Ramos (cell line): ENCODE measurements at regions not wholly inside any gene's neighbourhood (a gene's known extent, or its start where the extent isn't known, plus 50 kb on each side); places are given as distances from the start of the nearest gene placed in this dataset.
"Not testable (repeated sequence)": the region's sequence is repeated elsewhere in the genome, so short reads cannot be mapped to it uniquely, and the experiment has no call there.

ENCODE experiments used
- in situ Hi-C: fragments of 300-500 bp; cut with MboI; formaldehyde crosslinking; loops from one replicate; pipeline ENCODE4 v1.14.3; 2022; ENCODE audit warnings: low sequenced_read_pairs; ENCODE audit not compliant: unreplicated experiment

DNA sequence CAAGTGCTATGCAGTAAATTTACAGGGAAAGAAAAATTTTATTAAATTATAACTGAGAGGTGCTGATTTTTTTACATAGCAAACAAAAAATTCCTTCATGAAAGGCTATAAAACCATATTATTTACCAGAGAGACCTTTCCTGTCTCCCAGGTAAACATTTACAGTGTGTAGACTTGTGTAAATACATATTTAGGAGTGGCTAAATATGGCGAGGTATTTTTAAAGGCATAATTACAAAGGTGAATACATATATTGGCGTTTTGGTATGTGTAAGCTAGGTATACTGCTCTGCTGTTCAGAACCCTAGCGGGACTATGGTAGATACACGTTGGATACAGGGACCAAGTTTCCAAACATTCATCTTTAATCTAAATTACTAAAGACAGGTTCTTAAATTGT lies 170.6 kb upstream of the MEF2C start:
- in situ Hi-C loops = no loop called here

DNA sequence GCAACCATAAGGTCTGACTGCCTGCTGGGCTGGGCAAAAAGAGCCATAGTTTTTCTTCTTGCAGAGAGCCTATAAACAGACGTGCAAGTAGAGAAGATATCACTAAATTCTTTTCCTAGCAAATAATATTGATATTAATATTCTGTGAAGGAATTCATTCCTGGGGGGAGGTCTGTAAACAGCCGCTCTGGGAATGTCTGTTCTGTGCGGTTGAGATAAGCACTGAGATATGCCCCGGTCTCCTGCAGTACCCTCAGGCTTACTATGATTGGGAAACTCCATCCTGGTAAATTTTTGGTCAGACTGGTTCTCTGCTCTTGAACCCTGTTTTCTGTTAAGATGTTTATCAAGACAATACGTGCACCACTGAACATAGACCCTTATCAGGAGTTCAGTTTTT lies 167.1 kb upstream of the MEF2C start:
- in situ Hi-C loops = not testable (repeated sequence)

DNA sequence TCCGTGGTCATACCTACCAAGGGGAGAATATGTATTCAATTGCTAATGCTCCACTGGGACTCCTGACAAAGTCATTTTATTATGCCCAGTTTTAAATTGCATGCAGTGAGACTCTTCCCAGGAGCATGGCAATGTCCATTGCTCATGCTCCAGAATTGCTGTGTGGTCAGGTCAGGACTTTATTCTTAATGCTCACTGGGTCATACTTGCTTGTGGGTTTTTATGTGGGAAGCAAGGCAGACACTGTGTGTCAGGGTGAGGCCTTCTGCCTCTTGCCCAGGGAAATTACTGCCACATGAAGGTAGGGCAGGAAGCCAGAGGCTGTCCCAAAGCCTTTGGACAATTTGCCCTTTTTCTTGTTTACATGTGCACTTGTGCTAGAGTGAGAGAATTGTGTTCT lies 164.6 kb upstream of the MEF2C start:
- in situ Hi-C loops = no loop called here

DNA sequence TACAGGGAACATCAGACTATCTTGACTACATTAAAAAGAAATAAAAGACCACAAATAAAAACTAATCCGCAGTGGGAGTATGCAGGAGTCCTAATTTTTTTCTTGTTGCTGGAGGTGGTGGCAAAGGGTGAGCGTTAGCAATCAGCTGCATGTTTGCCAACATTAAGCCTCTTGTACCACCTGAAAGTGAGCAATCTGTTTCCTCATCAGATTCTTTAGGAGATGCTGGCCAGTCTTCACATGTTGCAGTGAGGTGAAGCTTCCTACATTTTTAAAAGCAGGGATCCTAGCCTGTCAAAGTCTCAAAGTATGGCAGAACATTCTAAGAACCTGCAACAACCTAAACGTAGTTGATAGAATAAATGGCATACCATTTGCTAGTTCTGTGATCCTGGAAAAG lies 162.2 kb upstream of the MEF2C start:
- in situ Hi-C loops = no loop called here

DNA sequence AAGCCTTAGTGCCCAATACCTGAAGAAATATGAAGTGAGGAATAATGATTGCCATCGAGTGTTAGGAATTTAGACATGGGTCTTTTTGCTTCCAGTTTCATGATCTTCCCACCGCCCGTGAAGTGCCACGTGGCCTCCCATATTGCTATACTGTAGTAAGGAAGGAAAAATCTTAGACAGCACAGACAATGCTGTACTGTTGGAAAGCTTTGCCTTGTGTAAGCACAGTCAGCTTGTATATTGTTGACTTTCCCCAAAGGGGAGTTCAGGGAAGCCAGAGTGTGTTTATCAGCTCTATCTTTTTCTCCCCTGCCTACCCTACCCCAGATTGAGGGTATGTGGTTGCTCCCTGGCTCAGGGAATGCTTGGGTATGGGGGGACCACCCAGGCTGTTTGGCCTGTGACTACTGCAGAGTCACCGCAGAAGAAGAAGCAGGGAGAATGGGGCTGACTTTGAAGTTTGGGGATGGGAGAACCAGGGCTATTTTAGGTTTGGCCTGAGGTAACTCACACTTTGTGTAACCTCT lies 161.8 kb upstream of the MEF2C start:
- in situ Hi-C loops = no loop called here

DNA sequence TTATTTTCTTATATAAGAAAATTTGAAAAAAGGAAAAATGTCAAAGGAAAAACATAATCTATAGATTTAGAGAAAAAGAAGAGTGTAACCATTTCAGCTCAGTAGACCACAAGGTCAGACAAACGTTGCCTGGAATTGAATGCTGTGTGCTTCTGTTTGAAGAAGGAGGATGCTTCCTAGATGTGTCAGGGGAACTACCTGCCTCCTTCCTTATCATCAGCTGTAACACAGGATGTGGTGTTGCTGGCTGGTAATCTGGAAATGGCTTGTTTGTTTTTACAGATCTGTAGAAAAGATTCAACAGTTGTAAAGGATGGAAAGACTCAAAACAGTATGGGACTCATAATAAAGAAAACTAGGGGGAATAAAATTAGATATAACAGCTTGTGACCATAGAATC lies 160.7 kb upstream of the MEF2C start:
- in situ Hi-C loops = no loop called here

DNA sequence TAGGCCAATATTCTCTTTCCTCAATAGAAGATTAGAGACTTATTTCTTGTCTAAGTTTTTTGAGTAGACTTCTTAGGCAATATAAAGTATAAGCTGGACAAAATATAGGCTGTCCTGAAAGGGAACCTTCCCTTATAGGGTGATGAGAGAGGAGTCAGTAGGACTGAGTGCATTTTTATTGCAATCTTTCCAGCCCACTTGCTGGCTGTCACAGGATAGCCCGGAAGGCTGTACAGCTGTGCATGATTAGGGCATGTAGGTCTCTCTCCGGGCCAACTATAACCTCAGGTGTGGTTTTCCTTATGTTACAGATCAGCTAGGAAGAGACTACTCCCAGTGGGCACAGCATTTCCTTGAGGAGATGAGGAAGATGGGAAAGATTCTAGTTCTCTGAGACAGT lies 159.8 kb upstream of the MEF2C start:
- in situ Hi-C loops = no loop called here

DNA sequence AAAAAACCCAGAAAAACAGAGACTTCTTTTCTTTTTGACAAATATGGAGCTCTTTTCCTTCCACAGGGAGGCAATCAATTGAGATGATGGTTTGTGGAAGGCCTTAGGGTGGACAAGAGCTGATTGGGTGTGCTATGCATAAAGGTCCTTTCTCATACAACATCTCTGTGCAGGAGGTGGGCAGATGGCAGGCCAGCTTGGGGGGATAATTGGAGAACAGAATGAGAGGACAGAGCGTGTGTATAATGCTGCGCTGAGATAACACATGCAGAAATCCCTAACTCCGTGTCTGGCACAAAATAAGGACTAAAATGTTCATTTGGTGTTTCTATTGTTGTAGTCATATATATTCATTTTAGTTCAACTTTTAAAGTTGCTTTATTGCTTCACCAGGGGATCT lies 159.0 kb upstream of the MEF2C start:
- in situ Hi-C loops = no loop called here

DNA sequence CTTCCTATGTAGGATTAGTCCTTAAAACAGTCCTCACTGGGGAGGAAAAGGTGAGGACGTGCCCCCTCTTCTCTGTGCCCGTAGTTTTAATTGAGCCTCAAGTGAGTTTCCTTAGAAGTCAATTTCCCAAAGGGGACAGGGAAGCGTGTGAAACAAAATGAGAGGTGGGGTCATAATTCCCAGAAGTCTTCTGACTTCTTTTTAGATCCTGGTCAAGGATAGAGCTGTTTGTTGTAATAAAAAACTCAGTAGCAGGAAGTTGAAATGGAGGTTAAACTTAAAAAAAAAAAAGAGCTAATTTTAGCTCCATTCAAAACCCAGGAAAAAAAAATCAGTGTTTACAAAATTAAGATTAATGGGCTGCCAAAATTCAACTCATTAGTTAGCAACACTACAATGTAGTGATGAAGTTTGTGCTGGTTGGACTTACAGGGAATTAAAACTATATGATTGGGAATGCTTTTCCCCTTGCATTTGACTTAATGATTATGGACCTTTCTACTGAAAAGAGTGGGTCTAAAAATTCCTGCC lies 158.3 kb upstream of the MEF2C start:
- in situ Hi-C loops = no loop called here

DNA sequence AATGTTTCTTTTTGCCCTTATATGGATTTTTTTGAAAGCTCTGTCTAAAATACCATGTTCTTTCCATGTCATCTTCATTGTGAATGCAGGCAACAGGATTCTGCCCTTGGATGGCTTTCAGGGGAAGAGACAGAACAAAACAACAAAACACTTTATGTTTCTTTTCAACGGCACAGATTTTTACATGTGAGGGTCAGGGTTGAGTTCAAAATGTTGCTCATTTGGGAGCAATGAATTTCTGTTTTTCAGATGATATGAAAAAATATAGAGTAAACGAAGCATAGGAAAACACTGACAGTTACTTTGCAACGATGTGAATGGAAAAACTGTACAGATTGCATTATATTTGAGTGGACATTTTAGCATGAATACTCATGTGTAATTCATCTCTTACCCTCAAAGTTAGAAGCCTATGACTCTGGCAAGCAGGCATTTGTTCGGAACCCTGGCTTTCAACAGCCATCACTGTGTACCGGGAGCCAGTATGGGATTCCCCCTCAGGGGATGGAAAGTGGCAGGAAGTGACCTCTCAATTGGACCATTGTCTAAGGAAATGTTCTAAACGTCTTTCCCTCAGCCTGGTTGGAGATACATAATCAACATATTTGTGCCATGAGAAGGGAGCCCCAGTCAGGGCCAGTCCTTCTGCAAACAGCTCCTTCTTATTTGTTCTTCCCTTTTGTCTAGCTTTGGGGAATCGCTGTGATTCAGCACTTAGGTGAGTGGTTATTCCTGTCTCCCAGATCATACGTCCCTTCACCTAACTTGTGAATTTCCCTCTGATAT lies 153.9 kb upstream of the MEF2C start:
- in situ Hi-C loops = no loop called here

DNA sequence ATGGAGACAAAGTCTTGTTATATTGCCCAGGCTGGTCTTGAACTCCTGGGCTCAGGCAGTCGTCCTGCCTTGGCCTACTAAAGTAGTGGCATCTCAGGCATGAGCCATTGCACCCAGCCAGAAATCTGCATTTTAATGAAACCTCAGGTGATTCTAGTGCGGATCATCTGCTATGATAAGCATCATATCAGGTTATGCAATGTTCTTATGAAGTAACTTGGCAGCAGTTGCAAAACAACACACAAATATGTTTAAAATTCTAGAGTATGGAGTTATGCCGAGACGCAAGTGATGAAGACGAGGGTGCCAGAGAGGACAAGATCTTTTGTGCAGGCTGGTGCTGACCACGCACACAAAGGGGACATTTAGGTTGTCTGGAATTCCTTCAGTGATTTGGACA lies 153.2 kb upstream of the MEF2C start:
- in situ Hi-C loops = no loop called here

DNA sequence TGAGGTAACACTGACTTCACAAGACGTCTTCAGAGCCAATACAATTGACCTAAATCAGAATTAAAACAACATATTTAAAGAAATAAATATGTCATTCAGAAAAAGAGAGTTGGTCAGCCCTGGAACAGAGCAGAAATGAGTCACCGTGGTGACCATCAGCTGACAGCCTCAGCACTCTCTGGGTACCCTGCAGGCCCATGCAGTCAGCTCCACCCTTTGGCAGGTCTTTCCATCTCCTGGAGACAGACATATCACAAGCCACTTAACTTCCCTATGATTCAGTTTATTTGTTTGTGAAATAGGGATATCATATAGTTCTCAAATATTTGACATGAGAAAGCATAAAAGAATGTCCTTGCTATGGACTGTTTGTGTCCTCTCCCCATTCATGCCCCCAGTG lies 151.6 kb upstream of the MEF2C start:
- in situ Hi-C loops = no loop called here

DNA sequence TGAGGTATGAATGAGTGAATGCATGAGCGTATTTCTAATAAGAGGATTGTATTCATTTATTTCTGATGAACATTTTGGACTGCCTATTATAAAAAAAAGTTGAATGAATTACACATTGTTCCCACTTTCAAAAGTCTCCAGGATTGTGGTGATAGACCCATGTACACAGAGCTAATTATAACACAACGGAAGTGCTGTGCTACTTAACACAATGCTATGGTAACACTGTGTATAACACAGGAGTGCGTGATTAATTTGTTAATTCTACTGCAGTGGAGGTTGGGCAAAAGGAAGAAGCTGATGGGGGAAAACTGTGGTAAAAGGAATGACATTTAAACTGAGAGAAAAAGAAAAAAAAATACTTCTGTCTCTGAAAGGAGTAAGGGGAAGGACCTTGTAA lies 147.8 kb upstream of the MEF2C start:
- in situ Hi-C loops = no loop called here

DNA sequence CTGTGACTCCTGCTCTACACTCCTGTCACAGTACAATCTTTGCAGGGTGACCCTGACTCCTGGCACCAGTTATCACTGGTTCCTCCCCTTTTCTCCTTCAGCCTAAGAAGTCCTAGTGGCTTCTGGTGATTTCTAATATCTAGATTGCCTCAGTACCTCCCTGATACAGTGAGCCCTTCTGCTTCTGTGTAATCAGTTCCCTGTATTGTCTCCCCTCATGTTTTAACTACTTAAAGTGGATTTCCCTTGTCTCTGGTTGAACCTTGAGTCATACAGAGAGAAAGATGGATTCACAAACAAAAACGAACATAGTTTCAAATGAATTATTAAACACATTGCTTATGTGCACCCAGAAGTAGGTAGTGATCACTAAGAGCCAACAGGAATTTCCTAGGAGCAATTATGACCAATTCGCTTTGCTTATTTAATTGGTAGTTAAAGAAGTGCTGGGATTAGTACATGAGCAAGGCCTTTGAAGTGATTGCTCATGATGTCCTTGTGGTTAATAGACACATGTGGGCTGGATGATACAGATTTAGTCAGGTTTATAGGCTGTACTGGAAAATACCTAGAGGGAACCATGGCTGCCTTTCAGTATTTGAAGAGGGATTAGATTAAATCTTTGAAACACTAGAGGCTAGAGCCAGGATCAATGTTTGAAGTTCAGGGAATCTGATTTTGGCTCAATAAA lies 145.8 kb upstream of the MEF2C start:
- in situ Hi-C loops = no loop called here

DNA sequence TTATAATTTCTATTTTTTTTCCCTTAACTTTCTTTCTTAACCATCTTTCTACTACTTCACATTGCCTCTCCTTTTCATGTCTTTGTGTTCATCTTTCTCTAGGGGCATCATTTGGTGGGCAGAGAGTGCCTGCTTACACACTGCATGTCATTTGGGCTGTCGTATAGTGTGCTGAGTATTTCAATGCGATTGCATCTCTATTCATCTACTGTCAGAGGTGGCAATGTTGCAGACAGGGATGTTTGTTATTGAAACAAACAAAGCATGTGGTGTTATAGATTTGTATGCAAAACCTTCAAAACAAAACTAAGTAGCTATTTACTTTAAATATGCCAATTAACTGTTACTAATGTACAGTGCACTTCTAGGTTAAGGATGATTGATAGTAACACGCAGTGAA lies 141.1 kb upstream of the MEF2C start:
- in situ Hi-C loops = no loop called here

DNA sequence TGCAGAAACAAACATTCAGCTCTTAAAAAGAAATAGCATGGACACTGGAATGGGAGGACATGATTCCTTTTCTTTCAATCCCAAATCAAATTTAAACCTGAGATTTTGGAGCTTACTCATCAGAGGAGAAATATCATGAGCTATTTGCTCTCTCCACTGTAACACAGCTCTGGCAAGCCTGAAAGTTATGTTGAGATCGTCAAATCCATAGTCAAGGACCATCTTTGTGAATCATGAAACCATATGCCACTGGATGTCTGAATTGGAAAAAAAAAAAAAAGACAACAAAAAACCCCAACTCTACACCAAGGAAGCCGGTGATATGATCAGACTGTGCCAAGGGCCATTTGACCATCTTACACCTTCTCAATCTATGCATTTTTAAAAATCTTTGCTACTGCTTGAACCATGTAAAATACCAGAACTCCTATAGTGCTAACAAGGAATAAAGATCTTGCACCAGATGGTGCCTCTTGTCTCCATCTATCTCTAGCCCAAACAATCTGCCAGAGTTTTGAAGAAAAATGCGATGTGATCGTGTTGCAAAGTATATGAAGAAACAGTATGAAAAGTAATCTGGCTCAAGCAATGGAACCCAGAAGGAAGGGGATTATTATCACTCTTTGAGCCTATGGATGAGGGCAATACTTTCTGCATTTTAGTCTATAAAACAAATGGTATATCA lies 138.1 kb upstream of the MEF2C start:
- in situ Hi-C loops = no loop called here

DNA sequence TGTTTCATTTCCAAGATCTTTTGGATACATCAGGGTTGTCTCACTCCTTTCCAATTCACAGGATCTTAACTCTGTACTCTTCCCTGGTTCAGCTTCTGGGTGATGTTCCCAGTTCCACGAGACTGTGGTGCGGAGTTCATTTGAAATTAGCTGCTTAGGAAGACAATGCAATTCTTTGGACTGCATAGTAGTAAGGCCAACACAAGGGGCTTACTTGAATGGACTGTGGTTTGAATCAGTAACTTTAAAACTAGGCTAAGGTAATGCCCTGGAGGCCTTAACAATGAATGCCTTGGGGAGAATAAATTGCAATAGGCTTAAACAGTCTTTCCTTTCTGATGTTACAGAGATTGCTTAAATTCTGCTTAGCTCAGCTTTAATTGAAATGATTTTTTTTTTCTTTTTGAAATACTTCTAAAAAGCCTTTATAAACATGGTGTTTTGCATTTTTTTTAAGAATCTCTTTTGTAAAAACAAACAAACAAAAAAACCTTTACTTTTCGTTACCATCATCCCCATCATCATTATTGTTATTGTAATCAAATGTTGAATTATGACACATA lies 133.8 kb upstream of the MEF2C start:
- in situ Hi-C loops = no loop called here

DNA sequence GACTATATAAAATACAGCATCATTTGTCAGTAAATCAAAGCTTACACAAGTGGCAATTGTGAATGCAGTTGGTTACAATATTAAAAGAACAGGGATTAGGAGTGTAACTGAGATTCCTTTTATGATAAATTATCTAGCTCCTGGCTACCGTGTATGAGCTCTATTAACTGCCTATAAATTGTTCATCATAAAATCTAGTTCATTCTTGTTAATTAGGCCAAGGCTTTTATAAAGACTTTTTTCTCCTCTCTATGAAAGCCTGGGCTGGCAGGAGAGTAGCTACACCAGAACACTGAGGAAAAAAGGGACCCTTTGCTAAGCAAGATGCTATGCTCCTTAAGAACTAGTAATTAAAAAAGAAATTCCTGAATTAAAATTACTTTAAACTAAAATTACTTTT lies 132.4 kb upstream of the MEF2C start:
- in situ Hi-C loops = no loop called here

DNA sequence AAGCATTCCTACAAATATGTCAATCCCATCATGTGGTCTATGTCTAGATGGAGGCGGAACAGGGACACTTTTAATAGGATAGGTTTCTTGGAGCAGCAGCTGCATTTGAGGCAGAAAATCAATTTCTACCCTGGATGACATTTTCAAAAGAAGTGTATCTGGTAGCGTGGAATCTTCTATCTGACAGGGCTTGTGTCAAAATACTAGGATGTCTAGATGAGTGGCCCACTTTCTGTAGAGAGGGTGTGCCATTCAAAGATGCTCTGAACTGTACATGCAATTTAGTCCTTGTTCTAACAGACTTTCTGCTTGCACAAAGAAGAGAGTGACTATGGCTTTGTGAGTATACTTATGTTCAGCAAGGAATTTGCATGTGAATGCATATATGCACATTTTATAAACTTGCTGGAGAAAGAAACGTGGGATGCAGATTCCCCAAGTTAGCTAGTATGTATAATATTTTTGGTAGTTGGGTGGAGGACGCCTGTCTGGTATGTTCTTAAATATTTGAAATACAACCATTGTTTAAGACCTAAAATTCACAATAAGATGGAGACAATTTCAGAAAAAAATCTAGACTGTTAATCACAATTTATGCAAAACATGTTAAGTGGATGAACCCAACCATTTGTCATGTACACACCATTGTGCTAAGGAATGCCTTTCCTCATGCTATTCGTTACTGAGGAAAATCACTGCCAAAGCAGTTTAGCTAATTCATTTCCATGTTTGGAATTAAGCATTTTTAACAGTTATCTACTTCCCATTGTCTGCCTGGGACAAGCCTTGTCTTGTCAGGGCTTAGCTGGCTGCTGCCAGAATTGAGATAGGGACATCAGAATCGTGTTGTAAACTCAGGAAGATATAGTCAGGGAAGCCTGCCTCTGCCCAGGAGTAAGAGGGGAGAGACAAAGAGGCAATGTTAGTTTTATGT lies 129.1 kb upstream of the MEF2C start:
- in situ Hi-C loops = no loop called here

DNA sequence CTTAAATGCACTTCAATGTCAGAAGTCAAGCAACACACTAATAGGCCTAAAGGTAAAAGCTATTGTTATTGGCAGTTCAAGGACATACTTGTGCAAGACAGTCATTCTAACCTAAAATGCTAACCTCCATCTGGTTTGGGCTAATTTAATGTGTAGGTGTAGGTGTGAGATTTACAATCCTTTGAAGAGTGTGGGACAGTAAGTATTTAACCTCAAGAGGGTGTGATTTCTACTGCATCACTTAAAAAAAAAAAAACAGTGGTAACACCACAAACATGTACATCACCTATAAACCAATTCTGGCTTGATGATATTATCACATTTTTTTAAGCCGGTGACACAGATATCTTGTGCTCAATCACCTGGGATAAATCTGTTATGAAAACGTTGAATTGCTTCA lies 127.5 kb upstream of the MEF2C start:
- in situ Hi-C loops = no loop called here
